Prostate gland (tissue), 2 donors: ENCODE measurements at regions not wholly inside any gene's neighbourhood (a gene's known extent, or its start where the extent isn't known, plus 50 kb on each side); places are given as distances from the start of the nearest gene placed in this dataset.

Experiments used
- CTCF ChIP-seq, 4 experiments: fragments of 200-600 bp in 2 of 4; fragments of 450-650 bp in 2 of 4; sonication (generic) in 2 of 4; IDR thresholded peaks; 1 replicate in 3 of 4; 2 replicates in 1 of 4; pipeline ENCODE4 v1.5.1; 2016 to 2019; ENCODE audit warnings: antibody characterized with exemption in 4 of 4, mild to moderate bottlenecking in 2 of 4, moderate library complexity in 2 of 4
- POLR2A ChIP-seq: fragments of 450-650 bp; IDR thresholded peaks from one replicate; pipeline ENCODE4 v1.6.1; 2016; ENCODE audit warnings: antibody characterized with exemption, mild to moderate bottlenecking

GRCh38 chr2:8563814-8564474, 117.9 kb upstream of the ID2 start:
- TF ChIP-seq CTCF (IDR thresholded peaks at IDR 0.05), result no peak
- TF ChIP-seq POLR2A, result no peak
